ENCODE measurements at regions not wholly inside any gene's neighbourhood (a gene's known extent, or its start where the extent isn't known, plus 50 kb on each side); places are given as distances from the start of the nearest gene placed in this dataset.

DNA sequence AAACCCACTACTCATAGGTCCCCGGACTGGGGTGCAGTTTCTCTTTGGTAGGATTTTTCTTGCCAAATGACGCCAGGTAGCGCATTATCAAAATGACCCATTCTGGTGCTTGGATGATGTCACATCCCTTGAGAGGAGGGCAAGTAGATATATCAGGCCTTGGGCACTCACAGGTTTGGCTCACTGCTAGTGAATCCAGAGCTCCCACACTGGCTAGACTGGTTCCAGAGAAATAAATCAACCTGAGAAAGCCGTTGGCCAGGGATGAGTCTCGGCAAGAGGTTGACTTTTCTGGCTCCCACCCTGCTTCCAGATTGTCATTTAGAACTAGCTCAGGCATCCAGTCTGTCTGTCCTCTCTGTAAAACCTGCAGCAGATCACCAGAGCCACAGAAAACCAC, 188.4 kb upstream of the MAF start:
- no peak for DNase-seq (ENCODE audit: low spot score)

DNA sequence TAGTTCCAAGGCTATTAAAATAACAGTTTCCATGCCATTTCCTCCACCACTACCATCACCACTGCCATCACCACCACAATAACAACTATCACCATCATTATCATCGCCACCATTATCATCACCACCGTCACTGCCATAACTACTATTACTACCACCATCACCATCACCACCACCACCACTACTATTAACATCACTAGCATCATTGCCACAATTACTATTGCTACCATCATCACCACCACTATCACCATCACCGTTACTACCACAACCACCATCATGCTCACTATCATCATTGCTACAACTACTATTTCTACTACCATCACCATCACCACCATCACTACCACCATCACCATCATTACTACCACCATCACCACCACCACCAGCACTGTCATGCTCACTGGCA, 185.9 kb upstream of the MAF start:
- no peak for DNase-seq (ENCODE audit: low spot score)

DNA sequence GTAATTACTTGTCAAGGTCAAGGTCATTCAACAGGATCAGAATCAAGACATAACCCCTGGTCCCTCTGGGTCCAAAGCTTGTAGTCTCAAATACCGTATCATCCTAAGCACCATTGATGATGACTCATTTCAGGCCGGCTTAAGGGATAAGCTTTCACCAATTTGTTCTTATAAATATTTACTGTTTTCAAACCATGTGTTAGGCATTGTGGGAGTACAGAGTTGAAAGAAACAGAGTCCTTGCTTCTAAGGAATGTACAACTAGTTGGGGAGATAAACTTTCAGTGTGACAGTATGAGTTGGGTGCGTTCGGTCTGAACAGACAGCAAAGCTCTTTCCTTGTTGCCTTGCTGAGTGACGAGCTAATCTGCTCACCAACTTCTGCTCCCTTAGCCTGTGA, 183.5 kb upstream of the MAF start:
- no peak for DNase-seq (ENCODE audit: low spot score)

DNA sequence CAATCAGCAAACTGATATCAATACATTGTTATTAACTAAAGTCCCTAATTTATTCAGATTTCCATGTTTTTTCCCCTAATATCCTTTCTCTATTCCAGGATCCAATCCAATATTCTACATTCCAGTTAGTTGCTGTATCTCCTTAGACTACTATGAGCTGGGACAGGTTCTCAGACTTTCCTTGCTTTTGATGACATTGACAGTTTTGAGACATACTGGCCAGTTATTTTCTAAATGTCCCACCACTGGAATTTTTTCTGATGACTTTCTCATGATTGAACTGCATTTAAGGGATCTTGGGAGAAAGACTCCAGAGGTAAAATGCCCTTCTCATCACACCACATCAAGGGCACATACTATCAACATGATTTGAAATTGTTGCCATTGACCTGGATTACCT, 177.1 kb upstream of the MAF start:
- DNase-seq (ENCODE audit: low spot score), result no peak

DNA sequence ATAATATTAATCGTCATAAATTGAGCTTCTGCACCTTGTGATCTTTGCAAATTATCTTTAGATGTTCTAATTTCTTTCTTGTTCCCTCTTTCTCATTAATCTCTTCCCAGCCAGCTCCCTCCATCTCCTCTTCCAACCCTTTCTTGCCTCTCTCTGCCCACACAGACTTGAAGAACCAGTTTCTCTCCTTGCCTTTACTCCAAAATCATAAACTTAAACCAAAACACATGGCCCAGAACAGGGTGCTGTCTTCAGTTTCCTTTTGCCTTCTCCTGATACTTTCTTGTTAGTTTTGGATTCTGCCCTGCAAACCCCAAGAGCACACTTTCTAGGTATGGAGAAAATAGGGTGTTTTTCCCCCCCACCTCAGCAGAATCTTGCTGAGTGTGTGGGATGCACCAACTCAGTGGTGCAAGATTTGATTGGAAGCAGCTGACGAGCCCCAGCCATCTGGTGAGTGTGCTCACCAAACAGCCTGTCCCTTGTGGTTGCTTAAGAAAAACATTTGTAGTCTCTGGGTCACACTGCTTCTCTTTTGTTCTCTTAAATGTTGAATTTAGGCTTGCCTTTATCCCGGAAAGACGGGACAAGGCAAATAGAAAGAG, 175.8 kb upstream of the MAF start:
- DNase-seq (ENCODE audit: low spot score), result no peak

DNA sequence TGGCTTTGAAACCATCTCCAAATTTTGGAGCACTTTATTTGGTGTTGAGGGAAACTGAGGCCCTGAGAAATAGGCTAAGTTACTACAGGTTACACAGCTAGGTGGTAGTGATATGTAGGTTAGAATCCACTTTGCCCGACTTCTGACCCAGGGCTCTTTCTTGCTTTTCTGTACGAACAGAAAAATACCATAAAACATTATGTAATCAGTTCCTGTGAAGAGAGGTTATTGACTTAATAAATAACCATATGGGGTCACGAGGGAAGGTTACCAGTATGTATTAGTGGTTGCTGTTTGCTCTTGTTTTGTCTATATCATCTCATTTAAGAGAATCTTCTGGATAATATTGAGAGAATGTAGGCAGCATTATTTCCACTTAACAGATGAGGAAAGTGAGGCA, 172.2 kb upstream of the MAF start:
- DNase-seq (ENCODE audit: low spot score), result no peak

DNA sequence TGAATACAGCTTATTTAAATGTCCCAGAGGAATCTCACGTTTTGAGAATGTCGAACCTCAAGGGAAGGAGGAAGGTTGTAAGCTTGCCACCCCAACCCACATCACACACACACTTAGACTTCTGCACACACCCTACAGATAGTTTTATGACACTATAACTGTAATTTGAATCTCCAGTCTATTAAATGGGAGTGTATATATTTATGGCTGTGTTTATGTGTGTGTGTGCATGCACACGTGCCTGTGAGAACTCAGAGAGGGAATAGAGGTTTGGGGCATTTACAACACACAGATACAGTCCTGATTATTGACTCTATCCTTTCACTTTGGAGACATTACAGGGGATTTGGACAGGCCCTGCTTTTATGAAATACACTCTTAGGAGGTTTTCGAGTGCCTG, 171.5 kb upstream of the MAF start:
- DNase-seq (ENCODE audit: low spot score), result no peak

DNA sequence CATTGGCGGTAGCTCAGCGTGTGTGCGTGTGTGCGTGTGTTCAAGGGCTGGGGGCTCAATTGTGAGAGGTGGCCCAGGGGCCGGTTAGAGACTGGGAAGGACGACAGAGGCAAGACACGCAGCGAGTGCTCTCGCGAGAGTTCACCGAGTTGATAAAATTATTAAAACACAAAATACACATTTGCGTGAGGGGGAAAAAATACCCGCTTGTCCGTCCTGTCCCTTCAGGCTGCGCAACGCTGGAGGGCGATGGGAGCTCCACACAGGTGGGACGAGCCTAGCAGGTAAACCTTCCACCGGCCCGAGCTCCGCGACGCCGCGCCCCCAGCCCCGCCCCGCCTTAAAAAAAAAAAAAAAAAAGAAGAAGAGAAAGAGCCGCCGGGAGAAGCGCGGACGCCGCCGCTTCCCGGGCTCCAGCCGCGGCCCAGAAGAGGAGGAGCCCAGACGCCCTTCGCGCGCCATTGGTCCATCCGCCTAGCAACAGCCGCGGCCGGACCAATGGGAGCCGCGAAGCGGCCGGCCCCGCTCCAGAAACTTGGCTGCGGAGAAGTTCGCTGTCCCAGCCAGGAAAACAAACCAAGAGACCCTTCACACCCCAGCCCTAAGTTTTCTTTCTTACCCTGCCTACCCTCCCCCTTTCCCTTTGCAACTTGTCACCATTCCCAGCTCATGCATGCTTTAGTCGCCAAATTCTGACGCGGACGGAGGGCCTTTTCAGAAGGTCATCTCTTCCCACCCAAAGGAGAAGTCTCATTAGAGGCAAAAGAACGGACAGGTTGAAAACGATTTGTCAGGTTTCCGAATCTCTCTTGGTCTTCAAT, 169.9 kb upstream of the MAF start:
- DNase-seq (ENCODE audit: low spot score), result peak; percentile 81

DNA sequence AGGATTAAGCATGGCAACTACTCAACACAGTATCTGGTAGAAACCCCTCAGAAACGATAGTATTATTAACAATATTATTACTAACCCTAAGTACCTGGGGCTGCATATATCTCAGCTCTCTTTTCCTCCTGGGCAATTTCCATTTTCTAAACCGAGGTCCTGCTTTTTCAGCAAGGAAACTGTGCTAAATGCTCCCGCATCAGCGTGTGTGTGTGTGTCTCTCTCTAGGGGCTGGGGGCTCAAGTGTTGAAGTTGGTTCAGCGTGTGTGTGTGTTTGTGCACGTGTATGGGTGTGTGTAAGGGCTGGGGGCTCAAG, 169.3 kb upstream of the MAF start:
- DNase-seq (ENCODE audit: low spot score), result no peak

DNA sequence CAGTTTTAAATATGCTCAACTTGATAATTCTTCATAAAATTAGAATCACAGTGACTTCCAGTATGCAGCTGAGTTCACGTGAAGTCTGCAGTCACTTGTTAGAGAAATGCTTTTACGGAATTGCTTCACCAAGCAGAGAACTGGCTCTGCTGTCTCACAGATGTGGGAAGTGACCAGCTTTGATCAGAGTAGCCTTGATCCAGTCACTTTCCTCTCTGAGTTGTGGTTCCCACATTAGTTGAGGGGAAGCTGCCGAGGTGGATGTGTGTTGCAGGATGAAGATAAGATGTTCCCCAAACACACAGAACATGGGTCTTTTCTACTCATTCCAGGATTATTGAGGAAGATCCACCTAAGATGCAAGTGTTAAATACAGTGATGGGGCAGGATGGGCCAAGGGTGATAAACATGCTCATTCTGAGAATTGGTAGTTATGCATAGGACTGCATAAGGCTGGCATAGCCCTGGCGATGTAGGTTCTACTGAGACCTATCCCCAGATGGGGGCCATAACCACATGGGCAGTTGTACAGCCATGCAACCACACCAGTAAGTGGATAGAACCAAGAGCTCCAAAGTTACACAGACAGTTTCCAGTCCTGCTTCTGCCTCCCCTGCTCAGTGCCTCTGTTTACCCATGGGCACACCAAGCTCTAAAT, 168.9 kb upstream of the MAF start:
- DNase-seq (ENCODE audit: low spot score), result no peak

DNA sequence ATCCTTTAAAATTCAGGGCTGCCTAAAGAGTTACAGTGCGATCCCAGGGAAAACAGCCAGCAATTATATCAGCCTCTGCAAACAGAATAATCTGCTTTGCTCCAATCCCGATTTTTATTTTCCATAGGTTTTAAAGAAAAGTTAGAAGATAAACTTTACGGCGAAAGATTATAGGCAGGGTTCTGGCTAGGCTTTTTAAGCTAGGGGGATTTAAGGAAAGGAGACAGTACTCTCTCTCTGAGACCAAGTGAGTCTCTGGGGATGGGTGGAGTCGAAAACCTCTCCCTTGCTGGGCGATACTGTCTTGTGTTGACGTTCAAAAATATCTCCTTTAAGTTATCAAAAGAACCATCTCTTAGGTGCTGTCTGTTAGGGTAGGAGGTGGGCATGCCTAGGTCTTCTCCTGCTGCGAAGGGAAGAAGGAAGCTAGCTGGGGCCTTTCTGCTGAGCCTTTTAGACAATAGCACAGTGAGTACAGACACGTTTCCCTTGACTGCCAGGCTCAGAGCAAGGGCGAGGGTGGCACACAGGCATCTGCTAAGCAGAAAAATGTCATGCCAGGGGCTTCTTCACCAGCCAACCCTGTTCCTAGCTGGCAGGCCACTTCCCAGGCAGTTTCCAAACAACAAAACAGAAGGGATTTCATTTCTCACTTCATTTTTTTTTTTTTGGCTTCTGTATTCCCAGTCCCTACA, 167.9 kb upstream of the MAF start:
- DNase-seq (ENCODE audit: low spot score), result peak; percentile 46

DNA sequence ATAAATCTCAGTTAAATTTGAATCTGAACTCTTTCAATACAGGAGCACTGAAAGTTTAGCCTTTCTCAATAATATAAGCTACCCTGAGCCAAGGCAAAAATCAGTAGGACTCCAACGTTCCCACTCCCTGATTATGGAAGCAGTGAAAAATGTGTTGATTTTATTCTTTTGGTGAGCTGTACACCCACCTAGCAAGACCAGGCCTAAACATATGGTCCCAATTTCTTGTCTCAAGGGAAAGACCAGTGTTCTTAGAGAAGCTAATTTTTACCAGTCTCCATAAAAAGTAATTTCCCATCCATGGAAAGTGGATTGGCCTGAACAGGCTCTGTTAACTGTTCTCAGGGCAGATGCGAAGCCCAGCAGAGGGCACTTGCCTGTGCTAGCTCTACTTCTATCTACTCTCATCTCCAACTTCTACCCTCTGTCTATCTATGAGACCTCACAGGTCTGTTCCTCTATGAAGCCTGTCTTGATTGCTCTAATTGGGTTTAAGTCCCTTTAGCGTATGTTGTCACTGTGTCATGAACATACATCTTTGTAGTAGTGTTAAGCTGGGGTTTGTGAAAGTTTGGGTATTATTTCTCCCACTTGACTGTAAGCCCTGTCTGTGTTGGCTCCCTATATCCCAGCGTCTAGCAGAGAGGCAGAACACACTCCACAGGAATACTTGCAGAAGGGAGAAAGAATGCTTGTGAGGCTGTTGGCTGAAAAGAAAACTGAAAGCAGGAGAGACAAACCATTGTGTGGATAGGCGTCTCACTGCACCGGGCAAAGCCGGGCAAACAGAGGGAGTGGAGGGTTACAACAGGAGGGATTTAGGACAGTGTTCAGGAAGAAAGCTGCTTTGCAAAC, 167.1 kb upstream of the MAF start:
- DNase-seq (ENCODE audit: low spot score), result peak; percentile 42

DNA sequence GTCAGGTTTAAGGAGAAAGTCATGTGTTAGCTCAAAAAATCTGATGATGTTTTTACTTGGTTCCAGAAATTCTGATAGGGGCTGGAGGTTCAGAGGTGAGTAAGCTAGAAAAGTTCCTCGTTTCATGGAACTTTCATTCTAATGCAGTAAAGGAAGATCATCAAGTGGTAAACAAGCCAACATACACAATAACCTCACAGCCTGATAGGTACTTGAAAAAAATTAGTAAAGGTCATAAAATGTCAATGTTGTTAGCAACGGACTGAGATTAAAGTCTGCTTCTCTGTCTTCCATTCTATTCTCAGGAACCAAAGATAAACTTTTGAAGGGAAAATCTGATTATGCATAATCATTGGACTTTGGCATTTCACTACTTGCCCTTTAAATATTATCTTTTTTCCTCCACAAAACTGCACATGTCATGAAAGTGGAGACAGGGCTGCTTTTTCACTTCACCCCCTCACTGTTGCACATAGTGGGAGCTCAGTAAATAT, 165.4 kb upstream of the MAF start:
- no peak for DNase-seq (ENCODE audit: low spot score)

DNA sequence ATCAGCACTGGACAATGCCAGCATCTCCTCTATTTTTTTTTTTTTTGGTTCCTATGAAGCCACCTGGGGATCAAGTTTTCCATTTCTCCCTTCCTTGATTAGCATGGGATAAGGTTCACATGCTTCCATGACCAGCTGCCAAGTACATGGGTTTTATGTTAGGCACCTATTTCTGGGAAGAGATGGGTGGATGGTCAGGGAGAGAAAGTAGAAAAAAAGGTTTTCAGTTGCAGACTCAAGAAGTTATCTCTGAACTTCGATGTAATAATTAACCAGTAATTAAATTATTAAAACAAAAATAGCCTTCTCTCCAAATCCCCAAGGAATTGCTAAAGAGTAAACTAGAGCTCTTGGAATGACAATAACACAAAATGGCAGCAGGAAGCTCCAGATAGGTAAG, 164.9 kb upstream of the MAF start:
- no peak for DNase-seq (ENCODE audit: low spot score)

DNA sequence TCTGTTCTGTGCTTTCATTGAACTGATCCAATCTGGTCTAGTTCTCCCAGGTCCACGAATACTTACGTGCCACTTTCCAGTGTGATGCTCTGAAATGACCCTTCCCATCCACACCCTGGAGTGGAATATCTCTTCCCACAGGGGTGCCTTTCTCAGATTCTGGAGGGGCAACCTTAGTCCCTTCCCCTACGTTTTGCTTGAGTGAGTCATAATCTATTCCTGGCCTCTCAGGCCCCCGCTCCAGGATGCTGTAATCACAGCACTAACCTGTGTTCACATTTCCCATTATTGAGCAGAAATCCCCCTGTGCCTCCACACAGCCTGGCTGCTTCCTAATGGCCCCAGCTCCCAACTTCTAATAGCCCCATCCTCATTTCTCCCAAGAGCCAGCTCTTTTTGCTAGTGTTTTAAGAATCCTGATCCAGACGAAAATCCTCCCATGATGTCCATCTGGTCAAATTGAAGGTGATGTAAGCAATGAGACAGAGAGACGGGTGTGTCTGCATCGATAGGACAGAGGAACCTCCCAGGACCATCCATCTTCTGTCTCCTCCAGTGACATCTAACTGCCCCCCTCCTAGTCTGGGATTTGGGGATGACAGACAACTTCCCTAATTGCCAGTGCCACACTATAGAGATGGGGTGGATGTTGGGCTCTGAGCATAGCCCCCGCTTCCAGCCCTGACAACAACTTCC, 164.0 kb upstream of the MAF start:
- no peak for DNase-seq (ENCODE audit: low spot score)

DNA sequence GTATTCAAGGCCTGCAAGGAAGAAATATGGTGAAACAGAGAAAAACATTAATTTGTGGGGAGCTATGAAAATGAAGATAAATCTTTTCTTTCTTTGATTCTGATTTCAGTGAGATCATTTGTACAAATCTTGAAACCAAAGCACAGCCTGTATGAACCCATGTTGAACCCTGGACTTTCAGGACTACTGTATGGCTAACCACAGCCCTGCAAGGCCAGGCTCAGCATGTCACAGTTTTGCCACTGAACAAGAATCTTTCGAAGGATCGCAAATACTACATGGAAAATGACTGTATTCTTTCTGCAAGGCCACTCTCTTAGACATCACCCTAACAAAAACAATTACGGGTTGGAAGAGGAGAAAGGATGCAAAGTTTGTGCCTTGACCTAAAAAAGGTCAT, 161.7 kb upstream of the MAF start:
- DNase-seq (ENCODE audit: low spot score), result no peak

DNA sequence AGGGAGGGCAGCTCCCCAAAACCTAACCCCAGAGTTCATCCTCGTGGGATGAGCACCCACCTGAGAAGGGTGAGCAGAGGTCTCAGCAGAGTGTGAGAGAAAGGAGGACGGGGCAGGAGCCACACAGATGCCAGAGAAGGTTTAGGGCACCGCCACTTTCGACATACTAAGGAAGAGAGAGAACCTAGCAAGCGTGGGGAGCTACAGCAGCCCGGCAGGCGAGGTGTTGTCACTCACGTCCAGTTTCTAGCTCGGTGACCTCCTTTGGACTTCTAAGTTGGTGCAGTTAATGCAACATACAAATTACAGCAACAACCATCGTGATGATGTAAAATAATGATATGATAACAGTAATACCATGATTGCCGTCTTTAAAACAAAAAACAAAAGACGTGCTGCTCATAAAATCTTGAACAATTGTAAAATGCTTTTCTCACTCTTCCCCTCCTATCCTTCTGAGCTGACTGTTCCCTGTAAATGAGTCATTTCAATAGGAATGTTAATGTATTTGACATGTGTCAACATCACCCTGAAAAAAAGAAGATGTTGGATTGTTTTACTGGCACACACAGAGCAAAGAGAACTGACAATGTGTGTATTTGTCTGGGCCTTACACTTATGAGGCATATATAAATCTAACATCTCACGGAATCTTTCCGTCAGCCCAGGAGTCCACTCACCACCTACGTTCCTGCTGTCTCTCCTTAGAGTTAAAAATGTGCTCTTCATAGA, 158.2 kb upstream of the MAF start:
- no peak for DNase-seq (ENCODE audit: low spot score)

DNA sequence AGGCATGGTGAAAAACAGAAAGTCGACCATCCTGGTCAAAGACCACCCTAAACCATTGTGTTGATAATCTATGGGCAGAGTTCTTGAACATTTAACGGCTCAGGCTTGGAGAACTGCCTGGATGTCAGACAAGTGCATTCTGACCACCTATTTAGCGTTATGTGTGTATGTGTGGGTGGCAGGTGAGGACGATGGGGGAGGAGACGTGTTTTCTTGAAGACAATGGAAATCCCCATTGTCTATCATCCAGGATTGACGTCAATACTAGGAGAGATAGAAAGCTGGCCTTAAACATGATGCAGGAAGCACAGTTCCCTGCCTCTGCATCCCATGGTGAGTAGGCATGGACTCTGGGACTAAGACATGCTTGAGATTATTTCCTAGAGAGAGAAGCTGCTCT, 157.4 kb upstream of the MAF start:
- no peak for DNase-seq (ENCODE audit: low spot score)

DNA sequence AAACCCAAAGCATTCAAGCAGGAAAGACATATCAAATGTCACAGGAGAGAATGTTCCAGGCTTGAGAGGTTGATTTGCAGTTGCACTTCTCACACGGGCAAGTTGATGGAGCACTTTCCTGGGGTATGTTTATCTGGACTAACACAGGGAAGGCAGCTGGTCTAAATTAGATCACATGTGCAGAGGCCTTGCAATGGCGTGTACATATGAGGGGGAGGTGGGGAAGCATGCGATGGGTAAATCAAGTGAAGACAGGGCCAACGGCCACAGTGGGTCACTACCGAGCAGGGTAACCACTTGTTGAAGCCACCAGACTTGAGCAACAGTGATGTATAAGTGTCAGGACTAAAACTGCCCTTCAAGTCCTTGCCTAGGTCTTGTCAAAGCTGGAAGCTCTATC, 156.6 kb upstream of the MAF start:
- no peak for DNase-seq (ENCODE audit: low spot score)

DNA sequence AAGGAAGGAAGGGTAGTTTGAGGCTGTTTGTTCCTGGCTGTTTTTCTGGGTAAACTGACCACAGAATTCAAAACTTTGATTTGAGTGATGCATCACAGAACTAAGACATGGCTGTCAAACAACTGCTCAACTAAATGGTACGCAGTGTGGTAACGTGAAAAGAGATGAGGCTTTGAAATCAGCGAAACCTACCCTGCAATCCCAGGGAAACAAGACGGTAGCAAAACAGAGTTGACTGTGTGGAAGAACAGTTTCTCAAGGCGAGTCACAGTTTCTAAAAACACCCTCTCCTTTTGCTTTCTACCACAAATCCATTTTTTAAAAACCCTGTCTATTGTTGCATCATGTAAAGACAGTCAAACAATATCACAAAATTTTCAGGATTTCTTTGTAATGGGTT, 156.0 kb upstream of the MAF start:
- no peak for DNase-seq (ENCODE audit: low spot score)

DNA sequence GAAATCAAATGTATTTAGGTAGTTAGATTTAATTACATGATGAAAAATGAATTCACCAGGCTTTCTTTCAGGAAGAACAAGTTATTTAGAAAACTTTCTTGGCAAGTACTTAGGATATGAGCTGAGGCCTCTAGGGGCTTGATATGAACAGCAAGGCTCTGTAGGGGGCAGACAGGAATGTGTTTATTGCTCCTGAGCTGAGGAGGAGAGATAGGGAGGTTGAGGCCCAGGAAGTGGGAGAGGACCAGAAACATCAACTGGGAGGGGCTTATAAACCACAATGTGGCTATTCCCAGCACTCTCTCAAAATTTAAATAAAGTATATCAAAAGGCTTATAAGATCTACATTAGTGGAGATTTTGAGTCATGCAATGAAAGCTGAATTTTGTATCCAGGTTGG, 154.0 kb upstream of the MAF start:
- DNase-seq (ENCODE audit: low spot score), result no peak

Measured in pons (tissue), 1 donor.